Liver (tissue), 7 donors: ENCODE measurements at regions not wholly inside any gene's neighbourhood (a gene's known extent, or its start where the extent isn't known, plus 50 kb on each side); places are given as distances from the start of the nearest gene placed in this dataset.

Experiments used
- DNase-seq: peaks from one replicate; pipeline ENCODE4 v3.0.0-alpha.2; 2017; ENCODE audit warnings: low spot score
- H3K27ac ChIP-seq, 2 donors: one replicate each; pipeline ENCODE4 v1.7.0; 2013; ENCODE audit warnings: inconsistent platforms in 2 of 2, low read length in 2 of 2, control low read depth in 1 of 2, low read depth in 1 of 2, mild to moderate bottlenecking in 1 of 2
- H3K27me3 ChIP-seq, 4 donors: one replicate each; pipeline versions ENCODE4 v1.6.1 to v1.7.0; 2013; ENCODE audit warnings: low read length in 3 of 4, inconsistent platforms in 1 of 4, mild to moderate bottlenecking in 1 of 4, moderate library complexity in 1 of 4; ENCODE audit not compliant: control insufficient read depth in 4 of 4, insufficient read depth in 4 of 4
- H3K36me3 ChIP-seq, 4 donors: one replicate each; pipeline versions ENCODE4 v1.6.1 to v1.7.0; 2013; ENCODE audit warnings: low read length in 3 of 4, mild to moderate bottlenecking in 3 of 4, low read depth in 1 of 4, moderate library complexity in 1 of 4; ENCODE audit not compliant: control insufficient read depth in 4 of 4, insufficient read depth in 3 of 4
- H3K4me1 ChIP-seq, 4 donors: one replicate each; pipeline versions ENCODE4 v1.6.1 to v1.7.0; 2013; ENCODE audit warnings: low read length in 3 of 4, mild to moderate bottlenecking in 3 of 4, moderate library complexity in 1 of 4; ENCODE audit not compliant: control insufficient read depth in 4 of 4, insufficient read depth in 4 of 4
- H3K4me3 ChIP-seq, 3 donors: one replicate each; pipeline versions ENCODE4 v1.6.1 to v1.7.0; 2013; ENCODE audit warnings: low read length in 3 of 3, control low read depth in 1 of 3, low read depth in 1 of 3, mild to moderate bottlenecking in 1 of 3
- H3K9ac ChIP-seq, 2 donors: one replicate each; pipeline ENCODE4 v1.7.0; 2013; ENCODE audit warnings: low read length in 2 of 2, mild to moderate bottlenecking in 2 of 2, moderate library complexity in 2 of 2, control low read depth in 1 of 2, low read depth in 1 of 2
- H3K9me3 ChIP-seq, 4 donors: one replicate each; pipeline versions ENCODE4 v1.6.1 to v1.7.0; 2013; ENCODE audit warnings: low read length in 3 of 4; ENCODE audit not compliant: control insufficient read depth in 4 of 4
- FOXA1 ChIP-seq: IDR thresholded peaks from 2 replicates; pipeline ENCODE4 v1.6.1; 2016; ENCODE audit warnings: antibody characterized with exemption
- FOXA2 ChIP-seq: IDR thresholded peaks from 2 replicates; pipeline ENCODE4 v1.6.1; 2016; ENCODE audit warnings: antibody characterized with exemption
- GABPA ChIP-seq, 2 donors: IDR thresholded peaks in 1 of 2; conservative IDR thresholded peaks in 1 of 2; 2 replicates each; pipeline ENCODE4 v1.6.1; 2016; ENCODE audit warnings: antibody characterized with exemption in 2 of 2, mild to moderate bottlenecking in 1 of 2, moderate library complexity in 1 of 2
- HNF4A ChIP-seq, 2 donors: conservative IDR thresholded peaks; 2 replicates each; pipeline ENCODE4 v1.6.1; 2016; ENCODE audit warnings: antibody characterized with exemption in 2 of 2, mild to moderate bottlenecking in 2 of 2
- HNF4G ChIP-seq: IDR thresholded peaks from 2 replicates; pipeline ENCODE4 v1.6.1; 2016; ENCODE audit warnings: antibody characterized with exemption
- JUND ChIP-seq, 2 donors: IDR thresholded peaks; 2 replicates each; pipeline ENCODE4 v1.6.1; 2016; ENCODE audit warnings: antibody characterized with exemption in 2 of 2
- MAX ChIP-seq: IDR thresholded peaks from 2 replicates; pipeline ENCODE4 v1.6.1; 2016; ENCODE audit warnings: antibody characterized with exemption
- RAD21 ChIP-seq, 2 donors: IDR thresholded peaks; 2 replicates each; pipeline ENCODE4 v1.6.1; 2016; ENCODE audit warnings: antibody characterized with exemption in 2 of 2, mild to moderate bottlenecking in 2 of 2
- REST ChIP-seq: IDR thresholded peaks from 2 replicates; pipeline ENCODE4 v1.6.1; 2016; ENCODE audit warnings: antibody characterized with exemption, mild to moderate bottlenecking
- RXRA ChIP-seq, 2 donors: IDR thresholded peaks; 2 replicates each; pipeline ENCODE4 v1.6.1; 2017 to 2018; ENCODE audit warnings: antibody characterized with exemption in 2 of 2, mild to moderate bottlenecking in 1 of 2
- SP1 ChIP-seq: IDR thresholded peaks from 2 replicates; pipeline ENCODE4 v1.6.1; 2018; ENCODE audit warnings: antibody characterized with exemption, mild to moderate bottlenecking
- TAF1 ChIP-seq: conservative IDR thresholded peaks from 2 replicates; pipeline ENCODE4 v1.6.1; 2016; ENCODE audit warnings: antibody characterized with exemption, mild to moderate bottlenecking
- YY1 ChIP-seq: IDR thresholded peaks from 2 replicates; pipeline ENCODE4 v1.6.1; 2016; ENCODE audit warnings: antibody characterized with exemption, mild to moderate bottlenecking
- WGBS: extraction: QIAGEN DNeasy Blood & Tissue Kit; methylation state at CpG from one replicate; pipeline ENCODE4 v1.1.7; 2013; 5-methylcytosine and 5-hydroxymethylcytosine counted together
- TF ChIP-seq, protein P1 (sequence below): IDR thresholded peaks from 2 replicates; pipeline ENCODE4 v1.6.1; 2016; ENCODE audit warnings: antibody characterized with exemption
- TF ChIP-seq, protein P2 (sequence below): IDR thresholded peaks from 2 replicates; pipeline ENCODE4 v1.6.1; 2016; ENCODE audit warnings: antibody characterized with exemption
- donor health status: healthy.
- donor health status: healthy.
- donor health status: healthy.
- donor health status: healthy.

- Histone ChIP-seq H3K4me1 (no peaks in the 10 kb centered on the region), H3K36me3 (no peaks in the 10 kb centered on the region), H3K9ac (no peak overlapping the region), H3K27me3 (peaks cover 0 to 2% (median 0%) of the 10 kb centered on the region in 4 donors), H3K27ac (no peak overlapping the region), H3K4me3 (no peak overlapping the region), H3K9me3 (no peaks in the 10 kb centered on the region)
- WGBS, result 80% methylated on average over 7 of the region's 7 CpGs
- TF ChIP-seq GABPA (IDR thresholded peaks at IDR 0.05 in 1 of 2, conservative IDR thresholded peaks at IDR 0.05 in 1 of 2), result no peak
- DNase-seq, result no peak
Observed at GRCh38 chr22:49417326-49417725, 410.3 kb downstream of the BRD1 start.

DNA sequence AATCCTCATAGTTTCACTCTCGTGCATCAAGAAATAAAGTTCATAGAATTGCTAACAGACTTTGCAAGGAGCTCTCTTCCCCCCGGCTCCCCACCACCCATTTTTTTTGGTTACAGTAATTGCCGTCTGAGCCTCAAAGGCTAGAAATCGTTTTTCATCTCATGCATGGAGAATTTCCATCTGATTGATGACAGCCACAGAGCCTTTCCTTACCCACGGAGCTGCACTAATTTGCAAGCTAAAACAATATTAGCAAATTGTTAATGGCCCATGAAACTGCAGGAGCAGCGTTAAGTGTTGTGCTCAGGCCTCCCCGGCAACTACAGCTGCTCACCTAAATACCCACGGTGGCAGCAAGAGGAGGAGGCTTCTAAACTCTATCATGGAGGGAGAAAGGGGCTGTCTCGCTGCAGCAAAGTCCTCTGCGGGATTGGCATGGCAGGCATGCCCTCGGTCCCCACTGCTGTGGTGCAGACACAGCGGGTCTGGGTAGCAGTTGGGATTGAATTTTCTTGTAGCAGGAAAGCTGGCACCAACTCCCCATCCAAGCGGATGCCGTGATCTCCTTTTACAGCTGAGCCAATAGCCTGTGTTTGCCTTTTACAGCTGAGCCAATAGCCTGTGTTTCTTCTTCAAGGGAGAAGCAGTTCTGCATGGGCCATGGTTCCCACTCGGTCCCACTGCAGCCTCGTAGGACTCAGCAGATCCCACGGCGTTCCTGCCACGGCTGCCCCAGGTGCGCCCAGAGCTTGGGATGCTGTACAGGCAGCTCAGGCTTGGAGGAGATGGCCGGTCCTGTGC, 412.3 kb downstream of the BRD1 start:
- WGBS, result 63% methylated on average over 21 of the region's 21 CpGs
- no peak for TF ChIP-seq RAD21 (IDR thresholded peaks at IDR 0.05)
- TF ChIP-seq HNF4A (conservative IDR thresholded peaks at IDR 0.05), result no peak
- no peak for TF ChIP-seq RXRA (IDR thresholded peaks at IDR 0.05)
- TF ChIP-seq FOXA1, result no peak
- no peaks in the 10 kb centered on the region for H3K9me3 ChIP-seq
- no peak for DNase-seq
- H3K4me3 ChIP-seq, result no peak overlapping the region
- no peaks in the 10 kb centered on the region for H3K36me3 ChIP-seq
- H3K27me3 ChIP-seq, result peaks cover 0 to 2% (median 0%) of the 10 kb centered on the region in 4 donors
- no peak overlapping the region for H3K9ac ChIP-seq
- no peak overlapping the region for H3K27ac ChIP-seq
- no peaks in the 10 kb centered on the region for H3K4me1 ChIP-seq

DNA sequence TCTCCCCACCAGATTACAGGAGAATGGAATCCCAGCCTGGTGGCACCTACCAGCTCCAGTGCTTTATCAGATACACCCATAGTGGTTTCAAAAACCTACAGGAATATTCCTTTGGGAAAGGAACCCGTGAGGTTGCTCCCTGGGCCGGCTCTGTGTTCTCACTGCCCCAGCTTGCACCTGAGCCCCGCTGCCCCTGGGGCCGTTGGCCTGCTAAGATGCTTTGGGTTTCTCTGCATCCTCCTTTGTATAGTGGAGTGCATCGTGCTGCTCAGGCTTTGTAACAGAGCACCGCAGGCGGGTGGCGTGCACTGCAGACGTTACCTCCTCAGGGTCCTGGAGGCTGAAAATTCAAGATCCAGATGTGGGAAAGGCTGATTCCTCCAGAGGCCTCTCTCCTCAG, 414.1 kb downstream of the BRD1 start:
- H3K27ac ChIP-seq, result no peak overlapping the region
- H3K27me3 ChIP-seq, result peaks cover 0 to 2% (median 0%) of the 10 kb centered on the region in 4 donors
- no peak for DNase-seq
- WGBS, result 83% methylated on average over 9 of the region's 9 CpGs
- H3K4me3 ChIP-seq, result no peak overlapping the region
- H3K4me1 ChIP-seq, result no peaks in the 10 kb centered on the region
- TF ChIP-seq, protein P1, sequence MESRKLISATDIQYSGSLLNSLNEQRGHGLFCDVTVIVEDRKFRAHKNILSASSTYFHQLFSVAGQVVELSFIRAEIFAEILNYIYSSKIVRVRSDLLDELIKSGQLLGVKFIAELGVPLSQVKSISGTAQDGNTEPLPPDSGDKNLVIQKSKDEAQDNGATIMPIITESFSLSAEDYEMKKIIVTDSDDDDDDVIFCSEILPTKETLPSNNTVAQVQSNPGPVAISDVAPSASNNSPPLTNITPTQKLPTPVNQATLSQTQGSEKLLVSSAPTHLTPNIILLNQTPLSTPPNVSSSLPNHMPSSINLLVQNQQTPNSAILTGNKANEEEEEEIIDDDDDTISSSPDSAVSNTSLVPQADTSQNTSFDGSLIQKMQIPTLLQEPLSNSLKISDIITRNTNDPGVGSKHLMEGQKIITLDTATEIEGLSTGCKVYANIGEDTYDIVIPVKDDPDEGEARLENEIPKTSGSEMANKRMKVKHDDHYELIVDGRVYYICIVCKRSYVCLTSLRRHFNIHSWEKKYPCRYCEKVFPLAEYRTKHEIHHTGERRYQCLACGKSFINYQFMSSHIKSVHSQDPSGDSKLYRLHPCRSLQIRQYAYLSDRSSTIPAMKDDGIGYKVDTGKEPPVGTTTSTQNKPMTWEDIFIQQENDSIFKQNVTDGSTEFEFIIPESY, result no peak
- TF ChIP-seq RAD21 (IDR thresholded peaks at IDR 0.05), result no peak
- TF ChIP-seq FOXA1, result no peak
- TF ChIP-seq JUND (IDR thresholded peaks at IDR 0.05), result no peak
- no peaks in the 10 kb centered on the region for H3K36me3 ChIP-seq
- H3K9ac ChIP-seq, result no peak overlapping the region
- H3K9me3 ChIP-seq, result no peaks in the 10 kb centered on the region

GRCh38 chr22:49413146-49413545, 414.5 kb downstream of the BRD1 start:
- WGBS, result 82% methylated on average over 8 of the region's 8 CpGs
- H3K4me3 ChIP-seq, result no peak overlapping the region
- peaks cover 0 to 2% (median 0%) of the 10 kb centered on the region in 4 donors for H3K27me3 ChIP-seq
- H3K36me3 ChIP-seq, result no peaks in the 10 kb centered on the region
- H3K9me3 ChIP-seq, result no peaks in the 10 kb centered on the region
- no peak overlapping the region for H3K9ac ChIP-seq
- H3K27ac ChIP-seq, result no peak overlapping the region
- H3K4me1 ChIP-seq, result no peaks in the 10 kb centered on the region
- DNase-seq, result no peak
- TF ChIP-seq MAX, result no peak
- no peak for TF ChIP-seq RAD21 (IDR thresholded peaks at IDR 0.05)
- TF ChIP-seq REST, result no peak
- TF ChIP-seq YY1, result no peak
- TF ChIP-seq SP1, result no peak
- TF ChIP-seq, protein P1, result no peak
- TF ChIP-seq FOXA2, result no peak
- TF ChIP-seq, protein P2, sequence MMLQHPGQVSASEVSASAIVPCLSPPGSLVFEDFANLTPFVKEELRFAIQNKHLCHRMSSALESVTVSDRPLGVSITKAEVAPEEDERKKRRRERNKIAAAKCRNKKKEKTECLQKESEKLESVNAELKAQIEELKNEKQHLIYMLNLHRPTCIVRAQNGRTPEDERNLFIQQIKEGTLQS, result no peak
- no peak for TF ChIP-seq FOXA1
- TF ChIP-seq TAF1, result no peak
- TF ChIP-seq GABPA (IDR thresholded peaks at IDR 0.05 in 1 of 2, conservative IDR thresholded peaks at IDR 0.05 in 1 of 2), result no peak
- no peak for TF ChIP-seq HNF4G
